WERI-Rb-1 (cell line): ENCODE measurements at regions not wholly inside any gene's neighbourhood (a gene's known extent, or its start where the extent isn't known, plus 50 kb on each side); places are given as distances from the start of the nearest gene placed in this dataset.

ENCODE experiments used
- DNase-seq: peaks from one replicate; pipeline ENCODE4 v3.0.0-alpha.2; 2020
- H3K27ac ChIP-seq: fragments of 250-450 bp; sonication (Bioruptor Pico); 2 replicates; pipeline ENCODE4 v1.5.1; 2020; ENCODE audit warnings: mild to moderate bottlenecking, moderate library complexity
- H3K27me3 ChIP-seq: fragments of 250-450 bp; sonication (Bioruptor Pico); 2 replicates; pipeline ENCODE4 v1.5.1; 2021; ENCODE audit warnings: mild to moderate bottlenecking, low read depth, moderate library complexity; ENCODE audit not compliant: insufficient read depth, severe bottlenecking
- H3K36me3 ChIP-seq: fragments of 250-450 bp; sonication (Bioruptor Pico); 2 replicates; pipeline ENCODE4 v1.5.1; 2020; ENCODE audit warnings: mild to moderate bottlenecking, moderate library complexity
- H3K4me3 ChIP-seq: 2 replicates; pipeline ENCODE4 v1.5.1; 2011; ENCODE audit warnings: low read depth, mild to moderate bottlenecking, control low read depth, low read length
- H3K9me3 ChIP-seq: fragments of 250-450 bp; sonication (Bioruptor Pico); 2 replicates; pipeline ENCODE4 v1.5.1; 2021; ENCODE audit warnings: mild to moderate bottlenecking, moderate library complexity; ENCODE audit not compliant: severe bottlenecking
- CTCF ChIP-seq: IDR thresholded peaks from 2 replicates; pipeline ENCODE4 v1.5.1; 2011; ENCODE audit warnings: low read depth, mild to moderate bottlenecking, control low read depth, inconsistent platforms, low read length

DNA sequence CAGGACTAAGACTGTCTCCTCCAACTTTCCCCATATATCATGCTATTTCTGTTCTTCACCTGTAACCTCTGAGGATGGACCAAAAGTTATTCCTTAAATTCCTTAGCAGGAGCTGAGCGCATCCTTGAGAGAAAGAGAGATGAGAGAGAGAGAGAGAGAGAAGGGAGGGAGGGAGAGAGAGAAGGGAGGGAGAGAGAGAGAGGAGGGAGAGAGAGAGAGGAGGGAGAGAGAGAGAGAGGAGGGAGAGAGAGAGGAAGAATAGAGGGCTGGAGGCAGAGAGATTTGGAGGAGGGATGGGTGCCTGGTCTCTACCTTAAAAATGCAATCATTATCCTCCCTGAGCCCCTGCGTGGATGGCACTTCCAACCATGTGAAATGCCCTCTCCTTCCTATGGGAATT, 73.6 kb downstream of the BMP2 start:
- Histone ChIP-seq H3K27me3 (peaks cover 8% of the 10 kb centered on the region), H3K9me3 (no peaks in the 10 kb centered on the region), H3K27ac (no peak overlapping the region), H3K36me3 (no peaks in the 10 kb centered on the region), H3K4me3 (no peak overlapping the region)
- no peak for DNase-seq
- TF ChIP-seq CTCF: no peak

GRCh38 chr20:6845141-6845540, 77.7 kb downstream of the BMP2 start:
- Histone ChIP-seq H3K9me3 (no peaks in the 10 kb centered on the region), H3K36me3 (no peaks in the 10 kb centered on the region), H3K27ac (no peak overlapping the region), H3K4me3 (no peak overlapping the region), H3K27me3 (peaks cover 3% of the 10 kb centered on the region)
- no peak for DNase-seq
- no peak for TF ChIP-seq CTCF

DNA sequence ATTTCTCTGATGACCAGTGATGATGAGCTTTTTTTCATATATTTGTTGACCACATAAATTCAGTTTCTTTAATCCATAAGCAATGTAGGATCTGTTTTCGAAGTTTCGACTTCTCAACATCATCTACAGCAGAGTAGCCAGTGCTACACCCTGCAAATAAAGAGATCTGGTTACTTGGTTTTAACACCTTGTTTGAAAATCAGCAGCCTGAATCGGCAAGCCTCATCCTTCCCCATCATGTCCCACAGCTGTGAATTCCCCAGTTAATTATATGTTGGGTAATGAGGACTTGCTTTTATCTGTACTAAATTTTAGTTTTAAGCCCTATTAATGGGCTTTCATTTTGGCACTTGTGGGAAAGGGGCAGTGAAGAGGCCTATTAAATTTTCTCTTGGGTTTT, 80.6 kb downstream of the BMP2 start:
- no peak for DNase-seq
- no peak for TF ChIP-seq CTCF
- no peaks in the 10 kb centered on the region for H3K9me3 ChIP-seq
- no peak overlapping the region for H3K4me3 ChIP-seq
- H3K27ac ChIP-seq: no peak overlapping the region
- H3K36me3 ChIP-seq: no peaks in the 10 kb centered on the region
- no peaks in the 10 kb centered on the region for H3K27me3 ChIP-seq

DNA sequence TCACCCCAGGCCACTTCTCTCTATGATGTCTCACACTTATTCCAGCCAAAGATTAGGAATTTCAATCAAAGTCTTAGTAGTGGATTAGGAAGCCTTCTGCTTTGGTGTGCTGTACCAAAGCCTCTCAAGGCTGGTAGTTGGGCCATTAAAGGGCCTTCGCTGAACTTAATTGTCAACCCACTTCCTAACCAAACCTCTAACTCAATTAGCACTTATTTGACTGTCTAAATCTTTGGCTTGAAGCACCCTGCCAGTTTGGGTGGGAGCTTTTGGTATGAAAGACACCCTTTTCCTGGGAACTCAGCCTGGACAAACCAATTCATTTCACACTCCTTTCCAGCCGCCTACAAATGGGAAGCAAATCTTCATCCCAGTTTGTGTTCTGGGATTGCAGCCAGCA, 81.5 kb downstream of the BMP2 start:
- Histone ChIP-seq H3K27ac (no peak overlapping the region), H3K36me3 (no peaks in the 10 kb centered on the region), H3K4me3 (no peak overlapping the region), H3K27me3 (no peaks in the 10 kb centered on the region), H3K9me3 (no peaks in the 10 kb centered on the region)
- TF ChIP-seq CTCF: no peak
- DNase-seq: no peak

- Histone ChIP-seq H3K27ac (no peak overlapping the region), H3K36me3 (no peaks in the 10 kb centered on the region), H3K4me3 (no peak overlapping the region), H3K9me3 (no peaks in the 10 kb centered on the region), H3K27me3 (no peaks in the 10 kb centered on the region)
- TF ChIP-seq CTCF: no peak
- DNase-seq: no peak
Measured at GRCh38 chr20:6851136-6851535, 83.7 kb downstream of the BMP2 start.

- H3K4me3 ChIP-seq: no peak overlapping the region
- no peak for DNase-seq
- H3K27ac ChIP-seq: no peak overlapping the region
- H3K36me3 ChIP-seq: no peaks in the 10 kb centered on the region
- no peak for TF ChIP-seq CTCF
- H3K27me3 ChIP-seq: no peaks in the 10 kb centered on the region
- H3K9me3 ChIP-seq: no peaks in the 10 kb centered on the region
Measured at GRCh38 chr20:6852478-6852877, 85.0 kb downstream of the BMP2 start.
